ENCODE measurements at regions not wholly inside any gene's neighbourhood (a gene's known extent, or its start where the extent isn't known, plus 50 kb on each side); places are given as distances from the start of the nearest gene placed in this dataset.

DNA sequence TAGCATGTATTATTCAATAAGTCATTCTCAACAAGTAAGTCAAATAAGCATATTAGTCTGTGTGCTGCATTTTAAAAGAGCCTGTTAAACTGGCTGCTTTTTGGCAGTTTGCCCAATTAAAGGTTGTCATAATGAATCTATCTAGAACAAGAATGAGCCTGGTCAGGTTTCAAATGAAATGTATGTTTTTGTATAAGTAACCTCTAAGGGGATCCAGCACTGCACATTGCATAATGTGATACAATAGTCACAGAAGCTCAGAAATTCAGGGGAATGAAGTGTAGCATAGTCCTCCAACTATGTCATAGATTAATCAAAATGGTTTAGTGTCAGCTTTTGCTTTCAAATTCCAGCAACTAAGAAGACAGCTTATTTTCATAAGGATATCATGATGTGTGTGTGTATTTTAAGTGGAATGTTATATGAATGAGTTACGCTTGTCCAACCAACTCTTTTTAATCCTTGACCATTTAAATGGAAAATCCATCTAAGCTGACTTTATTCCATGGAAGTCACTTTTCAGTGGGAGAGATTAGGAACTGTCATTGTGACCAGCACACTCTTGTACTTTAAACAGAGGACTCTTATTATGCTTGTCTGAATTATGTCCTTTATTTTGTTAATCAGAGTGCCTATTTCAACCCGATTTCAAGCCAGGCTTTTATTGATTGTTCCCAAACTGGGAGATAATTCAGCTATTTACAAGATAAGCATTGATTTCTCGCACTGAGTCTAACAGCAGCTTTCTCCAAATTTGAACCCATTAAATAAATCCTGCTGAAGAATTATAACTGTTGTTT lies 283.9 kb upstream of the ADAMTSL1 start:
- no peaks in the 10 kb centered on the region for H4K20me1 ChIP-seq (replicated peaks; ENCODE audit: control insufficient read depth, insufficient read depth, low read length)
- H3K9ac ChIP-seq (ENCODE audit: insufficient read depth in 1 of 2, low read depth in 2 of 2, low read length in 2 of 2), result no peak overlapping the region
- no peak for TF ChIP-seq SRSF9 (IDR thresholded peaks at IDR 0.05; ENCODE audit: borderline replicate concordance, low read depth, low read length)
- TF ChIP-seq ZNF507 (tag; conservative IDR thresholded peaks at IDR 0.05), result no peak
- TF ChIP-seq RBFOX2 (IDR thresholded peaks at IDR 0.05; ENCODE audit: low read depth, low read length), result no peak
- TF ChIP-seq CBFB (CRISPR knock-in tag; IDR thresholded peaks at IDR 0.05), result no peak
- TF ChIP-seq MXI1 (IDR thresholded peaks at IDR 0.05; ENCODE audit: low read depth, low read length), result no peak
- TF ChIP-seq ZKSCAN3 (CRISPR knock-in tag; IDR thresholded peaks at IDR 0.05), result no peak
- TF ChIP-seq ZFP30 (CRISPR knock-in tag; IDR thresholded peaks at IDR 0.05; ENCODE audit: borderline replicate concordance), result no peak
- TF ChIP-seq NCOA4 (IDR thresholded peaks at IDR 0.05; ENCODE audit: partially characterized antibody), result no peak
- TF ChIP-seq, protein P1, sequence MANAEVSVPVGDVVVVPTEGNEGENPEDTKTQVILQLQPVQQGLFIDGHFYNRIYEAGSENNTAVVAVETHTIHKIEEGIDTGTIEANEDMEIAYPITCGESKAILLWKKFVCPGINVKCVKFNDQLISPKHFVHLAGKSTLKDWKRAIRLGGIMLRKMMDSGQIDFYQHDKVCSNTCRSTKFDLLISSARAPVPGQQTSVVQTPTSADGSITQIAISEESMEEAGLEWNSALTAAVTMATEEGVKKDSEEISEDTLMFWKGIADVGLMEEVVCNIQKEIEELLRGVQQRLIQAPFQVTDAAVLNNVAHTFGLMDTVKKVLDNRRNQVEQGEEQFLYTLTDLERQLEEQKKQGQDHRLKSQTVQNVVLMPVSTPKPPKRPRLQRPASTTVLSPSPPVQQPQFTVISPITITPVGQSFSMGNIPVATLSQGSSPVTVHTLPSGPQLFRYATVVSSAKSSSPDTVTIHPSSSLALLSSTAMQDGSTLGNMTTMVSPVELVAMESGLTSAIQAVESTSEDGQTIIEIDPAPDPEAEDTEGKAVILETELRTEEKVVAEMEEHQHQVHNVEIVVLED (CRISPR knock-in tag; IDR thresholded peaks at IDR 0.05), result no peak
- TF ChIP-seq, protein P2, sequence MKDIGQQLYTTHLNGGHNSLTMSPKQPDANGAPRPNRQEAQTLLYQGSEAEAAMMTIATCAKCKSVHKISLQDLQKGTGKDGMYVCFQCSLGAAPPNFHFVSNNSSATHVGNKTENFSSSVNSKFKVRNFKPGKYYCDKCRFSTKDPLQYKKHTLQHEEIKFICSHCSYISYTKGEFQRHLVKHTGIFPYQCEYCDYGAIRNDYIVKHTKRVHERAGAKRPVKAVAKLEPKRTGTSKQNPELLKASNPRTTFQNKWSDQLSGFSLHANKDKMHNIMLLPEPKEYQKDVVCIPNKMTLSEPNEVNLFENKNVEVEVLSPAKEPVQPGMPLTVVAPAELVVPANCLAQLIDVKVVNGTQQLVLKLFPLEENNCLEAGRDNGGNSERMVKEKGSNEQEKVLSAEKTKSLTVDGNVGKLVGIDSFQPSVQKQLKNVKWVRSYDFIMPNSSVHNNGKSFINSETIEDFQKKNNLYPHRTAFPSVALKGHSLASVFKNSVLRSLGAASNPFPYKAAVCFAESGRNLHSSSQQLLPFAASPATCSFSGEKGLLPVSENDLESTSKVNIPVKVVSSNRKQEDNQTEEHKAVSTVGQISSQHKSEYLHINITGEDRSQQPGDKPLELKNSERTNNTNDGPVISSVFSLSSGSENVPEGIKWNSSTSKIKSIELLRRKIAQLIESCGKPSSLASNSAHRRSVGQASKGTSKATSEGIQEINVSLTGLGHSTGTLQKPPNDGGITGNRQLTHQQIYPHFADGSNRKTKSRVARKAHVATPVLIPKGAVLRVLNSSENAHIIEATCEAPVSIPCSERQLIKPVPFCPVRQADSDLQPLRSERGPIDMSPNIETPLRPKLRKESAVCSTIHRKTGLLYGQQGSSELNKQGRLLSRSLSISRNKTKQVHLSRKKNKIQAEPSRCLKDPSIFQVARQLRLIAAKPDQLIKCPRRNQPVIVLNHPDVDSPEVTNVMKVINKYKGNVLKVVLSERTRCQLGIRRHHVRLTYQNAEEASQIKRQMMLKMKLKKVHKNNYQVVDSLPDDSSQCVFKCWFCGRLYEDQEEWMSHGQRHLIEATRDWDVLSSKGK (CRISPR knock-in tag; IDR thresholded peaks at IDR 0.05), result no peak
- no peak for TF ChIP-seq SAFB (IDR thresholded peaks at IDR 0.05; ENCODE audit: borderline replicate concordance, low read depth, low read length)
- no peaks in the 10 kb centered on the region for H3K79me2 ChIP-seq (ENCODE audit: control insufficient read depth, insufficient read depth, low read length)
- no peaks in the 10 kb centered on the region for H3K27me3 ChIP-seq (ENCODE audit: control insufficient read depth in 2 of 2, insufficient read depth in 2 of 2, low read length in 2 of 2)
- in situ Hi-C loops (cut with MboI) (no loop called here), intact Hi-C loops (cut with micrococcal nuclease) (no loop called here)
- H2AFZ ChIP-seq (ENCODE audit: low read depth, low read length), result no peak overlapping the region
- DNase-seq (ENCODE audit: extremely low read depth in 1 of 4, low spot score in 3 of 4), result no peak
- WGBS (ENCODE audit: insufficient coverage, low coverage, missing lambda C conversion rate), result 0% methylated on average over 3 of the region's 3 CpGs
- no peak overlapping the region for H3K4me3 ChIP-seq
- no peaks in the 10 kb centered on the region for H3K9me1 ChIP-seq (ENCODE audit: control insufficient read depth, insufficient read depth, low read length)
- no peak for ATAC-seq
- H3K9me3 ChIP-seq (replicated peaks; ENCODE audit: control insufficient read depth, insufficient read depth, low read depth, low read length), result no peaks in the 10 kb centered on the region; the same call in 1 of the 2 replicates
- no peak overlapping the region for H3K27ac ChIP-seq (ENCODE audit: extremely low read depth, low read depth, low read length)
- BruUV-seq (replicated peaks), result no TSS peak
- no peaks in the 10 kb centered on the region for H3K4me1 ChIP-seq (replicated peaks in 1 of 2; ENCODE audit: control insufficient read depth in 2 of 2, insufficient read depth in 2 of 2, low read length in 2 of 2)
- ChIA-PET CTCF (ENCODE audit: low intra/inter-chr PET ratio) (no interaction called here), POLR2A (no interaction called here)
- FAIRE-seq, result no peak
- H3K4me2 ChIP-seq (ENCODE audit: insufficient read depth, low read length), result no peak overlapping the region
- no peaks in the 10 kb centered on the region for H3K36me3 ChIP-seq (ENCODE audit: control insufficient read depth, insufficient read depth, low read length)

Measured in K562 (cell line).